ENCODE measurements at regions not wholly inside any gene's neighbourhood (a gene's known extent, or its start where the extent isn't known, plus 50 kb on each side); places are given as distances from the start of the nearest gene placed in this dataset.

- intact Hi-C loops (cut with micrococcal nuclease), result no loop called here
- ChIA-PET POLR2A (no interaction called here), CTCF (no interaction called here)
- ATAC-seq (ENCODE audit: low read depth) (no peak), DNase-seq (no peak)
- no peak for TF ChIP-seq CTCF (IDR thresholded peaks at IDR 0.05)
- H3K4me3 Mint-ChIP-seq, result no peak overlapping the region
- peaks cover 18% of the 10 kb centered on the region for H3K9me3 Mint-ChIP-seq
- no peak overlapping the region for H3K27ac Mint-ChIP-seq
- no peaks in the 10 kb centered on the region for H3K27me3 Mint-ChIP-seq
- H3K4me1 Mint-ChIP-seq, result no peaks in the 10 kb centered on the region
- no peaks in the 10 kb centered on the region for H3K36me3 Mint-ChIP-seq (ENCODE audit: low read depth)
Measured at GRCh38 chr6:85314586-85314985, 135.3 kb upstream of the NT5E start.

DNA sequence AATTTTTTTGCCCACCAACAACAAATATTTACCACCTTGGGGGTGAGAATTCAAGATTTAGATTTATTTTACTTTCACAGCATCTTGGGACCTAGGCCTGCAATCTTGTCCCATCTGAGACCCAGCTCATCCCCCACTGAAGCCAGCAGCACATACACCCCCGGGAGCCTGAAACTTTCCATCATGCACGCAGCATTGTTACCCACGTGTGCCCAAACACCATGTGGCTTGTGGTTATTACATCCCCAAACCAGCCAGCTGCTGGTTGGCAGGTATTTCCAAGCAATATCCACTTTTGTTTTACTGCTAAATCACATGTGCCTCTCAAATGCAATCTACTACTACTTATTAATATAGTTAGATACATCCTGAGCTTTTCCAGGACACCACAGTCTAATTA lies 149.3 kb upstream of the NT5E start:
- Mint-ChIP-seq H3K27ac (no peak overlapping the region), H3K4me3 (no peak overlapping the region), H3K9me3 (no peaks in the 10 kb centered on the region)

GRCh38 chr6:85298553-85298952 lies 151.3 kb upstream of the NT5E start:
- H3K27me3 Mint-ChIP-seq, result no peaks in the 10 kb centered on the region
- H3K4me1 Mint-ChIP-seq, result no peaks in the 10 kb centered on the region
- ATAC-seq (ENCODE audit: low read depth), result no peak
- CTCF ChIA-PET, result no interaction called here
- intact Hi-C loops (cut with micrococcal nuclease), result no loop called here
- POLR2A ChIA-PET, result no interaction called here
- H3K9me3 Mint-ChIP-seq, result no peaks in the 10 kb centered on the region
- H3K36me3 Mint-ChIP-seq (ENCODE audit: low read depth), result no peaks in the 10 kb centered on the region
- no peak for TF ChIP-seq CTCF (IDR thresholded peaks at IDR 0.05)
- H3K4me3 Mint-ChIP-seq, result no peak overlapping the region
- no peak overlapping the region for H3K27ac Mint-ChIP-seq
- DNase-seq, result no peak

More for the DNA sequence above, 149.3 kb upstream of the NT5E start:
- Mint-ChIP-seq H3K4me1 (no peaks in the 10 kb centered on the region), H3K36me3 (ENCODE audit: low read depth) (no peaks in the 10 kb centered on the region), H3K27me3 (peaks cover 3% of the 10 kb centered on the region)
- CTCF ChIA-PET, result no interaction called here
- DNase-seq, result no peak
- POLR2A ChIA-PET, result no interaction called here
- ATAC-seq (ENCODE audit: low read depth), result no peak
- no peak for TF ChIP-seq CTCF (IDR thresholded peaks at IDR 0.05)
- intact Hi-C loops (cut with micrococcal nuclease), result no loop called here

- Mint-ChIP-seq H3K9me3 (peaks cover 10% of the 10 kb centered on the region), H3K4me3 (no peak overlapping the region), H3K4me1 (no peaks in the 10 kb centered on the region), H3K27ac (no peak overlapping the region), H3K27me3 (no peaks in the 10 kb centered on the region), H3K36me3 (ENCODE audit: low read depth) (no peaks in the 10 kb centered on the region)
- intact Hi-C loops (cut with micrococcal nuclease), result no loop called here
- ATAC-seq (ENCODE audit: low read depth), result no peak
- POLR2A ChIA-PET, result no interaction called here
- TF ChIP-seq CTCF (IDR thresholded peaks at IDR 0.05), result no peak
- no peak for DNase-seq
- CTCF ChIA-PET, result no interaction called here
Measured at GRCh38 chr6:85291326-85291725, 158.6 kb upstream of the NT5E start.

DNA sequence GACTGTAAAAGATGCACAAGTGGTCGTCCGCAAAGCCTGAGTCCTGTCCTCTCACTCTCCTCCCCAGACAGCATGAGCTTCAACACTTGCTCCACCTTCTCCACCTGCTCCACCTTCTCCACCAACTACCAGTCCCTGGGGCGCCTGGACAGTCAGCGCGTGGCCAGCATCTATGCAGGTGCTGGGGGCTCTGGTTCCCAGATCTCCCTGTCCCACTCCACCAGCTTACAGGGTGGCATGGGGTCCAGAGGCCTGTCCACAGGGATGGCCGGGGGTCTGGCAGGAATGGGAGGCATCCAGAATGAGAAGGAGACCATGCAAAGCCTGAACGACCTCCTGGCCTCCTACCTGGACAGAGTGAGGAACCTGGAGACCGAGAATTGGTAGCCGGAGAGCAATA lies 162.2 kb upstream of the NT5E start:
- no peak for TF ChIP-seq CTCF (IDR thresholded peaks at IDR 0.05)
- no peak overlapping the region for H3K4me3 Mint-ChIP-seq
- no peak for DNase-seq
- H3K27me3 Mint-ChIP-seq, result no peaks in the 10 kb centered on the region
- no peaks in the 10 kb centered on the region for H3K36me3 Mint-ChIP-seq (ENCODE audit: low read depth)
- ATAC-seq (ENCODE audit: low read depth), result no peak
- H3K27ac Mint-ChIP-seq, result no peak overlapping the region
- peaks cover 10% of the 10 kb centered on the region for H3K9me3 Mint-ChIP-seq
- ChIA-PET CTCF (no interaction called here), POLR2A (no interaction called here)
- no peaks in the 10 kb centered on the region for H3K4me1 Mint-ChIP-seq
- intact Hi-C loops (cut with micrococcal nuclease), result no loop called here

All from activated B cell treated with CpG ODN at 0.5 μM for 24 hours (primary cell).